K562 (cell line): ENCODE measurements at regions not wholly inside any gene's neighbourhood (a gene's known extent, or its start where the extent isn't known, plus 50 kb on each side); places are given as distances from the start of the nearest gene placed in this dataset.

Experiments used
- ATAC-seq: fragments of 200-7000 bp; cut with Tn5 transposase; 3 replicates; pipeline ENCODE4 v1.9.1; 2020; ENCODE audit warnings: moderate library complexity
- BruUV-seq: library from RNA; stranded (reverse); fragments of 400-500 nt; replicated peaks from 2 replicates; lab custom pipeline; 2021; lab: Mats Ljungman, UMichigan
- CTCF ChIA-PET: fragments of 300-600 bp; formaldehyde crosslinking; extraction: SDS; loops from one replicate; lab custom pipeline; 2021; ENCODE audit warnings: low intra/inter-chr PET ratio; lab: Yijun Ruan, JAX
- POLR2A ChIA-PET: fragments of 300-600, 350-650 bp; sonication (Branson Sonifier 250); formaldehyde crosslinking; extraction: SDS; loops from one replicate; lab custom pipeline; 2021; ENCODE audit warnings: antibody characterized with exemption, inconsistent platforms; lab: Yijun Ruan, JAX
- DNase-seq, 4 experiments: peaks; one replicate each; pipeline versions ENCODE4 v3.0.0 to v3.0.0-alpha.2; 2011 to 2018; ENCODE audit warnings: low spot score in 3 of 4, mixed read lengths in 3 of 4; ENCODE audit errors: extremely low read depth in 1 of 4
- FAIRE-seq: peaks from 2 replicates; lab custom pipeline; 2011; peaks lifted over from hg19 to GRCh38; lab: Jason Lieb, UNC
- H2AFZ ChIP-seq: 2 replicates; pipeline ENCODE4 v1.6.0; 2011; ENCODE audit warnings: low read depth, low read length, control low read depth, inconsistent platforms
- H3K27ac ChIP-seq: fragments of 200-600 bp; 3 replicates; pipeline ENCODE4 v1.8.0; 2011; ENCODE audit warnings: low read depth, mild to moderate bottlenecking, control low read depth, inconsistent platforms, low read length, moderate library complexity, mixed read lengths; ENCODE audit errors: extremely low read depth
- H3K27me3 ChIP-seq, 2 experiments: fragments of 300-600 bp in 1 of 2; 2 replicates in 1 of 2; 3 replicates in 1 of 2; pipeline versions ENCODE4 v1.6.0 to v1.8.0; 2011; ENCODE audit warnings: inconsistent platforms in 2 of 2, low read length in 2 of 2, mild to moderate bottlenecking in 1 of 2, mixed read lengths in 1 of 2, moderate library complexity in 1 of 2; ENCODE audit not compliant: control insufficient read depth in 2 of 2, insufficient read depth in 2 of 2
- H3K36me3 ChIP-seq: fragments of 300-600 bp; 3 replicates; pipeline ENCODE4 v1.8.0; 2011; ENCODE audit warnings: mild to moderate bottlenecking, low read length, inconsistent platforms; ENCODE audit not compliant: control insufficient read depth, insufficient read depth
- H3K4me1 ChIP-seq, 2 experiments: fragments of 200-600 bp in 1 of 2; replicated peaks in 1 of 2; 2 replicates in 1 of 2; 3 replicates in 1 of 2; pipeline versions ENCODE4 v1.5.1 to v1.8.0; 2011; ENCODE audit warnings: inconsistent platforms in 2 of 2, low read length in 2 of 2, mild to moderate bottlenecking in 1 of 2, mixed read lengths in 1 of 2, moderate library complexity in 1 of 2; ENCODE audit not compliant: control insufficient read depth in 2 of 2, insufficient read depth in 2 of 2
- H3K4me2 ChIP-seq: 2 replicates; pipeline ENCODE4 v1.6.1; 2011; ENCODE audit warnings: low read length, control low read depth, inconsistent platforms, mixed read lengths; ENCODE audit not compliant: insufficient read depth
- H3K4me3 ChIP-seq: fragments of 200-600 bp; sonication (generic), shearing (Covaris generic); 2 replicates; pipeline ENCODE4 v1.5.1; 2016; ENCODE audit warnings: control low read depth, inconsistent platforms
- H3K79me2 ChIP-seq: fragments of 200-600 bp; 3 replicates; pipeline ENCODE4 v1.8.0; 2011; ENCODE audit warnings: low read length, inconsistent platforms; ENCODE audit not compliant: control insufficient read depth, insufficient read depth
- H3K9ac ChIP-seq, 2 experiments: 2 replicates each; pipeline versions ENCODE4 v1.6.0 to v1.6.1; 2011; ENCODE audit warnings: low read depth in 2 of 2, low read length in 2 of 2, control low read depth in 1 of 2, inconsistent platforms in 1 of 2, mild to moderate bottlenecking in 1 of 2, mixed read lengths in 1 of 2; ENCODE audit not compliant: insufficient read depth in 1 of 2
- H3K9me1 ChIP-seq: one replicate; pipeline ENCODE4 v1.6.0; 2011; ENCODE audit warnings: inconsistent platforms, mild to moderate bottlenecking, low read length, moderate library complexity; ENCODE audit not compliant: control insufficient read depth, insufficient read depth
- H3K9me3 ChIP-seq: replicated peaks from 2 replicates; pipeline ENCODE4 v1.5.1; 2011; ENCODE audit warnings: low read depth, low read length, inconsistent platforms; ENCODE audit not compliant: control insufficient read depth, insufficient read depth
- H4K20me1 ChIP-seq: replicated peaks from 2 replicates; pipeline ENCODE4 v1.6.1; 2011; ENCODE audit warnings: low read length, inconsistent platforms, mixed read lengths; ENCODE audit not compliant: control insufficient read depth, insufficient read depth
- ATF4 ChIP-seq: fragments of 450-650 bp; formaldehyde crosslinking; IDR thresholded peaks from 2 replicates; pipeline ENCODE4 v1.4.0; 2022; ENCODE audit warnings: mild to moderate bottlenecking, moderate library complexity
- BRD9 ChIP-seq: fragments of 450-650 bp; IDR thresholded peaks from 2 replicates; pipeline ENCODE4 v1.6.1; 2018; ENCODE audit warnings: low read depth; ENCODE audit not compliant: partially characterized antibody
- CEBPB ChIP-seq: fragments of 450-650 bp; IDR thresholded peaks from 2 replicates; pipeline ENCODE4 v1.6.1; 2016; ENCODE audit warnings: missing genetic modification characterization, missing compliant biosample characterization
- CEBPG ChIP-seq, 3 experiments: fragments of 200-800 bp in 1 of 3; sonication (Bioruptor generic) in 1 of 3; sonication (generic) in 1 of 3; formaldehyde crosslinking in 1 of 3; IDR thresholded peaks in 2 of 3; conservative IDR thresholded peaks in 1 of 3; 2 replicates each; pipeline versions ENCODE4 v1.6.1 to v1.8.0; 2016 to 2022; ENCODE audit warnings: missing compliant biosample characterization in 2 of 3, missing genetic modification characterization in 2 of 3, mild to moderate bottlenecking in 1 of 3, missing genetic modification reagents in 1 of 3
- ESRRB ChIP-seq: fragments of 250-450 bp; sonication (Bioruptor Pico); IDR thresholded peaks from 2 replicates; pipeline ENCODE4 v1.5.0; 2020; ENCODE audit warnings: mild to moderate bottlenecking, moderate library complexity, borderline replicate concordance
- HNRNPLL ChIP-seq: fragments of 200-400 bp; formaldehyde crosslinking; IDR thresholded peaks from 2 replicates; pipeline ENCODE4 v1.6.1; 2017; ENCODE audit warnings: low read length, low read depth, mild to moderate bottlenecking; ENCODE audit not compliant: poor library complexity, severe bottlenecking
- KAT8 ChIP-seq: fragments of 450-650 bp; IDR thresholded peaks from 2 replicates; pipeline ENCODE4 v1.6.1; 2016; ENCODE audit warnings: low read depth, mild to moderate bottlenecking
- MXI1 ChIP-seq: IDR thresholded peaks from 2 replicates; pipeline ENCODE4 v1.6.1; 2011; ENCODE audit warnings: low read depth, mild to moderate bottlenecking, improper control_type of control experiment, low read length
- PPARD ChIP-seq: fragments of 250-450 bp; sonication (Bioruptor Pico); IDR thresholded peaks from 2 replicates; pipeline ENCODE4 v1.8.0; 2022; ENCODE audit warnings: inconsistent platforms, mild to moderate bottlenecking, moderate library complexity
- TRIM24 ChIP-seq, 2 experiments: fragments of 450-650 bp; IDR thresholded peaks; 2 replicates each; pipeline ENCODE4 v1.6.1; 2016
- ZNF134 ChIP-seq: fragments of 250-450 bp; sonication (Bioruptor Pico); conservative IDR thresholded peaks from 2 replicates; pipeline ENCODE4 v1.4.0; 2020
- WGBS: fragments of 100-300 bp; shearing (Covaris generic); methylation state at CpG from one replicate; pipeline ENCODE4 v1.1.6; 2016; ENCODE audit warnings: low coverage, mixed read lengths; ENCODE audit not compliant: insufficient coverage; ENCODE audit errors: missing lambda C conversion rate; 5-methylcytosine and 5-hydroxymethylcytosine counted together
- in situ Hi-C: fragments of 300-500 bp; cut with MboI; formaldehyde crosslinking; loops from 4 replicates; pipeline ENCODE4 v1.15.0; 2018; ENCODE audit warnings: inconsistent platforms, mixed read lengths
- intact Hi-C: fragments of 100-400 bp; cut with micrococcal nuclease; formaldehyde crosslinking; loops from 2 replicates; pipeline ENCODE4 v1.14.2; 2022

- no peak overlapping the region for H2AFZ ChIP-seq
- in situ Hi-C loops, result no loop called here
- no peak overlapping the region for H3K9ac ChIP-seq
- H3K9me3 ChIP-seq, result no peaks in the 10 kb centered on the region
- BruUV-seq, result no TSS peak
- DNase-seq (no peak), FAIRE-seq (no peak), ATAC-seq (no peak)
- intact Hi-C loops, result no loop called here
- 0% methylated on average over 3 of the region's 3 CpGs for WGBS
- TF ChIP-seq MXI1 (no peak), KAT8 (no peak), CEBPG (CRISPR knock-in tag; IDR thresholded peaks at IDR 0.05) (no peak), CEBPG (tag; conservative IDR thresholded peaks at IDR 0.05 in 1 of 2, IDR thresholded peaks at IDR 0.05 in 1 of 2) (peak in 1 of 2 experiments; percentile 70; a peak in 2 of 4 replicates), HNRNPLL (no peak), PPARD (no peak), BRD9 (no peak), ZNF134 (CRISPR knock-in tag) (no peak), ESRRB (CRISPR knock-in tag) (no peak), CEBPB (peak; percentile 52; the same call in 1 of the 2 replicates), ATF4 (CRISPR knock-in tag) (no peak), TRIM24 (IDR thresholded peaks at IDR 0.05) (no peak)
- H3K4me2 ChIP-seq, result no peak overlapping the region
- H3K4me1 ChIP-seq, result no peaks in the 10 kb centered on the region
- H4K20me1 ChIP-seq, result no peaks in the 10 kb centered on the region
- no peak overlapping the region for H3K4me3 ChIP-seq
- no peaks in the 10 kb centered on the region for H3K36me3 ChIP-seq
- POLR2A ChIA-PET, result no interaction called here
- no peaks in the 10 kb centered on the region for H3K9me1 ChIP-seq
- no peaks in the 10 kb centered on the region for H3K27me3 ChIP-seq
- H3K79me2 ChIP-seq, result no peaks in the 10 kb centered on the region
- no peak overlapping the region for H3K27ac ChIP-seq
- CTCF ChIA-PET, result no interaction called here
These were observed 1074.6 kb upstream of the RBFOX1 start for GRCh38 chr16:6258056-6258455.
